Liver (tissue), 3 donors: ENCODE measurements at regions not wholly inside any gene's neighbourhood (a gene's known extent, or its start where the extent isn't known, plus 50 kb on each side); places are given as distances from the start of the nearest gene placed in this dataset.
A peak's percentile ranks its signal among the peaks of the same experiment; 100 is the strongest.

ENCODE experiments used
- FOXA1 ChIP-seq: IDR thresholded peaks from 2 replicates; pipeline ENCODE4 v1.6.1; 2016; ENCODE audit warnings: antibody characterized with exemption
- GABPA ChIP-seq, 2 donors: IDR thresholded peaks in 1 of 2; conservative IDR thresholded peaks in 1 of 2; 2 replicates each; pipeline ENCODE4 v1.6.1; 2016; ENCODE audit warnings: antibody characterized with exemption in 2 of 2, mild to moderate bottlenecking in 1 of 2, moderate library complexity in 1 of 2
- HNF4A ChIP-seq, 2 donors: conservative IDR thresholded peaks; 2 replicates each; pipeline ENCODE4 v1.6.1; 2016; ENCODE audit warnings: antibody characterized with exemption in 2 of 2, mild to moderate bottlenecking in 2 of 2
- JUND ChIP-seq, 2 donors: IDR thresholded peaks; 2 replicates each; pipeline ENCODE4 v1.6.1; 2016; ENCODE audit warnings: antibody characterized with exemption in 2 of 2
- MAX ChIP-seq: IDR thresholded peaks from 2 replicates; pipeline ENCODE4 v1.6.1; 2016; ENCODE audit warnings: antibody characterized with exemption
- RAD21 ChIP-seq, 2 donors: IDR thresholded peaks; 2 replicates each; pipeline ENCODE4 v1.6.1; 2016; ENCODE audit warnings: antibody characterized with exemption in 2 of 2, mild to moderate bottlenecking in 2 of 2
- RXRA ChIP-seq, 2 donors: IDR thresholded peaks; 2 replicates each; pipeline ENCODE4 v1.6.1; 2017 to 2018; ENCODE audit warnings: antibody characterized with exemption in 2 of 2, mild to moderate bottlenecking in 1 of 2
- SP1 ChIP-seq: IDR thresholded peaks from 2 replicates; pipeline ENCODE4 v1.6.1; 2018; ENCODE audit warnings: antibody characterized with exemption, mild to moderate bottlenecking
- TAF1 ChIP-seq: conservative IDR thresholded peaks from 2 replicates; pipeline ENCODE4 v1.6.1; 2016; ENCODE audit warnings: antibody characterized with exemption, mild to moderate bottlenecking
- ZBTB33 ChIP-seq: IDR thresholded peaks from 2 replicates; pipeline ENCODE4 v1.6.1; 2016; ENCODE audit warnings: antibody characterized with exemption
- TF ChIP-seq, protein P1 (sequence below): fragments of 150-350 bp; IDR thresholded peaks from 2 replicates; pipeline ENCODE4 v1.5.1; 2017; ENCODE audit warnings: improper control_type of control experiment, low read depth, low read length; ENCODE audit not compliant: missing input control
- TF ChIP-seq, protein P2 (sequence below): IDR thresholded peaks from 2 replicates; pipeline ENCODE4 v1.6.1; 2016; ENCODE audit warnings: antibody characterized with exemption, mild to moderate bottlenecking
- TF ChIP-seq, protein P3 (sequence below): IDR thresholded peaks from 2 replicates; pipeline ENCODE4 v1.6.1; 2016; ENCODE audit warnings: antibody characterized with exemption
- donor health status: healthy.
- donor health status: healthy.

DNA sequence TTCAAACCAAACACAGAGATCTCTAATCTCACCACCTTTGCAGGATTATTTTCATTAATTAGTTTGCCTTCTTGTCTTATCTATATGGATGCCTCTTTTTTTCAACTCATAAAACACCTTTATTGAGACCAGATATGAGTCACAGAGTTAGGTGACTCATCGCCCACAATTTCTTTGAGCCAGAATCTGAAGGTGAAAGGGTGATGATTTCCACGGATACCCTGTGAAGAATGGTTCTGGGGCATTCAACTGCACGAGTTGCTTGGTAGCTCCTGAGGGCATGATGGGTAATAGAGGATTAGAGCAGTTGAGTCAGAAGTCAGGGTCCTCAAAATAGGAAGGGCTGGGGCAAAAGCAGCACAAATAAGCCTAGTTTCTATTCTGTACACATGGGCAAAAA, 128.2 kb downstream of the TBX19 start:
- TF ChIP-seq, protein P1, sequence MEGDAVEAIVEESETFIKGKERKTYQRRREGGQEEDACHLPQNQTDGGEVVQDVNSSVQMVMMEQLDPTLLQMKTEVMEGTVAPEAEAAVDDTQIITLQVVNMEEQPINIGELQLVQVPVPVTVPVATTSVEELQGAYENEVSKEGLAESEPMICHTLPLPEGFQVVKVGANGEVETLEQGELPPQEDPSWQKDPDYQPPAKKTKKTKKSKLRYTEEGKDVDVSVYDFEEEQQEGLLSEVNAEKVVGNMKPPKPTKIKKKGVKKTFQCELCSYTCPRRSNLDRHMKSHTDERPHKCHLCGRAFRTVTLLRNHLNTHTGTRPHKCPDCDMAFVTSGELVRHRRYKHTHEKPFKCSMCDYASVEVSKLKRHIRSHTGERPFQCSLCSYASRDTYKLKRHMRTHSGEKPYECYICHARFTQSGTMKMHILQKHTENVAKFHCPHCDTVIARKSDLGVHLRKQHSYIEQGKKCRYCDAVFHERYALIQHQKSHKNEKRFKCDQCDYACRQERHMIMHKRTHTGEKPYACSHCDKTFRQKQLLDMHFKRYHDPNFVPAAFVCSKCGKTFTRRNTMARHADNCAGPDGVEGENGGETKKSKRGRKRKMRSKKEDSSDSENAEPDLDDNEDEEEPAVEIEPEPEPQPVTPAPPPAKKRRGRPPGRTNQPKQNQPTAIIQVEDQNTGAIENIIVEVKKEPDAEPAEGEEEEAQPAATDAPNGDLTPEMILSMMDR: no peak
- TF ChIP-seq MAX: no peak
- TF ChIP-seq TAF1: no peak
- TF ChIP-seq ZBTB33: no peak
- no peak for TF ChIP-seq GABPA (IDR thresholded peaks at IDR 0.05 in 1 of 2, conservative IDR thresholded peaks at IDR 0.05 in 1 of 2)
- TF ChIP-seq RAD21 (IDR thresholded peaks at IDR 0.05): no peak
- TF ChIP-seq RXRA (IDR thresholded peaks at IDR 0.05): no peak
- peak in 1 of 2 donors; percentile 19 for TF ChIP-seq JUND (IDR thresholded peaks at IDR 0.05)
- TF ChIP-seq, protein P2, sequence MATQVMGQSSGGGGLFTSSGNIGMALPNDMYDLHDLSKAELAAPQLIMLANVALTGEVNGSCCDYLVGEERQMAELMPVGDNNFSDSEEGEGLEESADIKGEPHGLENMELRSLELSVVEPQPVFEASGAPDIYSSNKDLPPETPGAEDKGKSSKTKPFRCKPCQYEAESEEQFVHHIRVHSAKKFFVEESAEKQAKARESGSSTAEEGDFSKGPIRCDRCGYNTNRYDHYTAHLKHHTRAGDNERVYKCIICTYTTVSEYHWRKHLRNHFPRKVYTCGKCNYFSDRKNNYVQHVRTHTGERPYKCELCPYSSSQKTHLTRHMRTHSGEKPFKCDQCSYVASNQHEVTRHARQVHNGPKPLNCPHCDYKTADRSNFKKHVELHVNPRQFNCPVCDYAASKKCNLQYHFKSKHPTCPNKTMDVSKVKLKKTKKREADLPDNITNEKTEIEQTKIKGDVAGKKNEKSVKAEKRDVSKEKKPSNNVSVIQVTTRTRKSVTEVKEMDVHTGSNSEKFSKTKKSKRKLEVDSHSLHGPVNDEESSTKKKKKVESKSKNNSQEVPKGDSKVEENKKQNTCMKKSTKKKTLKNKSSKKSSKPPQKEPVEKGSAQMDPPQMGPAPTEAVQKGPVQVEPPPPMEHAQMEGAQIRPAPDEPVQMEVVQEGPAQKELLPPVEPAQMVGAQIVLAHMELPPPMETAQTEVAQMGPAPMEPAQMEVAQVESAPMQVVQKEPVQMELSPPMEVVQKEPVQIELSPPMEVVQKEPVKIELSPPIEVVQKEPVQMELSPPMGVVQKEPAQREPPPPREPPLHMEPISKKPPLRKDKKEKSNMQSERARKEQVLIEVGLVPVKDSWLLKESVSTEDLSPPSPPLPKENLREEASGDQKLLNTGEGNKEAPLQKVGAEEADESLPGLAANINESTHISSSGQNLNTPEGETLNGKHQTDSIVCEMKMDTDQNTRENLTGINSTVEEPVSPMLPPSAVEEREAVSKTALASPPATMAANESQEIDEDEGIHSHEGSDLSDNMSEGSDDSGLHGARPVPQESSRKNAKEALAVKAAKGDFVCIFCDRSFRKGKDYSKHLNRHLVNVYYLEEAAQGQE: no peak
- no peak for TF ChIP-seq FOXA1
- no peak for TF ChIP-seq SP1
- TF ChIP-seq, protein P3, sequence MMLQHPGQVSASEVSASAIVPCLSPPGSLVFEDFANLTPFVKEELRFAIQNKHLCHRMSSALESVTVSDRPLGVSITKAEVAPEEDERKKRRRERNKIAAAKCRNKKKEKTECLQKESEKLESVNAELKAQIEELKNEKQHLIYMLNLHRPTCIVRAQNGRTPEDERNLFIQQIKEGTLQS: no peak
- TF ChIP-seq HNF4A (conservative IDR thresholded peaks at IDR 0.05): no peak
